Breast epithelium (tissue), 4 donors: ENCODE measurements at regions not wholly inside any gene's neighbourhood (a gene's known extent, or its start where the extent isn't known, plus 50 kb on each side); places are given as distances from the start of the nearest gene placed in this dataset.
"Not testable (repeated sequence)": the region's sequence is repeated elsewhere in the genome, so short reads cannot be mapped to it uniquely, and the experiment has no call there.

Source experiments
- DNase-seq, 2 donors: peaks; one replicate each; pipeline ENCODE4 v3.0.0-alpha.2; 2019; ENCODE audit warnings: low spot score in 2 of 2
- H3K27ac ChIP-seq, 2 donors: fragments of 200-600 bp; sonication (generic) in 1 of 2; one replicate each; pipeline ENCODE4 v1.5.1; 2016 to 2019; ENCODE audit warnings: mild to moderate bottlenecking in 1 of 2
- H3K27me3 ChIP-seq, 2 donors: fragments of 200-600 bp; sonication (generic) in 1 of 2; one replicate each; pipeline versions ENCODE4 v1.5.1 to v1.6.0; 2017 to 2019; ENCODE audit warnings: control low read depth in 1 of 2, mild to moderate bottlenecking in 1 of 2
- H3K36me3 ChIP-seq: fragments of 200-600 bp; one replicate; pipeline ENCODE4 v1.5.1; 2019
- H3K4me1 ChIP-seq, 2 donors: fragments of 200-600 bp; sonication (generic); one replicate each; pipeline ENCODE4 v1.5.1; 2016 to 2019; ENCODE audit warnings: control low read depth in 1 of 2
- H3K4me3 ChIP-seq, 3 donors: fragments of 200-600 bp; sonication (generic); 1 replicate in 2 of 3; 2 replicates in 1 of 3; pipeline ENCODE4 v1.5.1; 2016 to 2019; ENCODE audit warnings: mild to moderate bottlenecking in 3 of 3, moderate library complexity in 2 of 3
- H3K9me3 ChIP-seq, 2 donors: fragments of 200-600 bp; sonication (generic) in 1 of 2; one replicate each; pipeline ENCODE4 v1.5.1; 2016 to 2019; ENCODE audit warnings: control low read depth in 1 of 2
- POLR2A ChIP-seq: fragments of 450-650 bp; IDR thresholded peaks from one replicate; pipeline ENCODE4 v1.6.1; 2016; ENCODE audit warnings: antibody characterized with exemption, mild to moderate bottlenecking, moderate library complexity
- POLR2AphosphoS5 ChIP-seq, 3 donors: sonication (generic); formaldehyde crosslinking; IDR thresholded peaks; one replicate each; pipeline ENCODE4 v1.6.1; 2017; ENCODE audit warnings: antibody characterized with exemption in 3 of 3
- intact Hi-C: fragments of 100-400 bp; cut with DNase I; formaldehyde crosslinking; loops from one replicate; pipeline ENCODE4 v1.15.1; 2023; ENCODE audit warnings: low total_unique reads
- TF ChIP-seq, protein P1 (sequence below), 3 donors: fragments of 450-650 bp; IDR thresholded peaks; one replicate each; pipeline ENCODE4 v1.5.1; 2016 to 2017; ENCODE audit warnings: antibody characterized with exemption in 3 of 3, mild to moderate bottlenecking in 3 of 3, moderate library complexity in 3 of 3

DNA sequence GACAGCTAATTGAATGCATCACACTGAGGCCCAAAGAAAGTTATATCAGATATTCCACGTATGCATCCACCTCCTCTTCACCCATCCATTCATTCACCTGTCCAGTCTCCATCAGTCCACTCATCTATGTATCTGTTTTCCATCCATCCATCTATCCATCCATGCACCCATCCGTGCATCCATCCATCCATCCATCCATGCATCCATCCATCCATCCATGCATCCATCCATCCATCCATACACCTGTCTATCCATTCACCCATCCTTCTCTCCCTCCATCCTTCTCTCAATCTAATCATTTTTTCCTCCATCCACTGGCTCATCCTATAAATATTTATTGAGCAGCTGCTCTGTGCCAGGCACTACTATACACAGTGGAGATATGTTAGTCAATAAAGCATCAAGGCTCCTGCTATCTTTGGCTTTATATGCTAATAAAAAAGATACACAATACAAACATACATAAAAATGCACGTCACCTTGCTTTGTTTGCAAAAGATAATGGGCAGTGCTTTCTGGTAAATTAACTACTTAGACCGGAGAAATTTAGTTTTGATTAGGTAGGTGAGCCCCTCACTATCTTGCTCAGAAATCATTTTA is 442.0 kb upstream of the KLF6 start:
- H3K4me1 ChIP-seq, result no peaks in the 10 kb centered on the region
- no peaks in the 10 kb centered on the region for H3K27me3 ChIP-seq
- no peak overlapping the region for H3K27ac ChIP-seq
- H3K4me3 ChIP-seq, result no peak overlapping the region
- intact Hi-C loops, result no loop called here
- H3K36me3 ChIP-seq, result no peaks in the 10 kb centered on the region
- no peaks in the 10 kb centered on the region for H3K9me3 ChIP-seq
- no peak for DNase-seq
- no peak for TF ChIP-seq POLR2A
- TF ChIP-seq POLR2AphosphoS5 (IDR thresholded peaks at IDR 0.05), result no peak

GRCh38 chr10:4224178-4224577 is 439.2 kb upstream of the KLF6 start:
- no peaks in the 10 kb centered on the region for H3K27me3 ChIP-seq
- intact Hi-C loops, result no loop called here

GRCh38 chr10:4221310-4221709 is 436.3 kb upstream of the KLF6 start:
- H3K27ac ChIP-seq, H3K36me3 ChIP-seq, H3K27me3 ChIP-seq, intact Hi-C loops, H3K9me3 ChIP-seq, H3K4me3 ChIP-seq, DNase-seq, H3K4me1 ChIP-seq: not testable (repeated sequence)

More at GRCh38 chr10:4224178-4224577, 439.2 kb upstream of the KLF6 start:
- no peak for DNase-seq
- Histone ChIP-seq H3K36me3 (no peaks in the 10 kb centered on the region), H3K9me3 (no peaks in the 10 kb centered on the region), H3K4me3 (no peak overlapping the region), H3K27ac (no peak overlapping the region), H3K4me1 (no peaks in the 10 kb centered on the region)
- TF ChIP-seq POLR2AphosphoS5 (IDR thresholded peaks at IDR 0.05) (no peak), POLR2A (no peak)
- TF ChIP-seq, protein P1, sequence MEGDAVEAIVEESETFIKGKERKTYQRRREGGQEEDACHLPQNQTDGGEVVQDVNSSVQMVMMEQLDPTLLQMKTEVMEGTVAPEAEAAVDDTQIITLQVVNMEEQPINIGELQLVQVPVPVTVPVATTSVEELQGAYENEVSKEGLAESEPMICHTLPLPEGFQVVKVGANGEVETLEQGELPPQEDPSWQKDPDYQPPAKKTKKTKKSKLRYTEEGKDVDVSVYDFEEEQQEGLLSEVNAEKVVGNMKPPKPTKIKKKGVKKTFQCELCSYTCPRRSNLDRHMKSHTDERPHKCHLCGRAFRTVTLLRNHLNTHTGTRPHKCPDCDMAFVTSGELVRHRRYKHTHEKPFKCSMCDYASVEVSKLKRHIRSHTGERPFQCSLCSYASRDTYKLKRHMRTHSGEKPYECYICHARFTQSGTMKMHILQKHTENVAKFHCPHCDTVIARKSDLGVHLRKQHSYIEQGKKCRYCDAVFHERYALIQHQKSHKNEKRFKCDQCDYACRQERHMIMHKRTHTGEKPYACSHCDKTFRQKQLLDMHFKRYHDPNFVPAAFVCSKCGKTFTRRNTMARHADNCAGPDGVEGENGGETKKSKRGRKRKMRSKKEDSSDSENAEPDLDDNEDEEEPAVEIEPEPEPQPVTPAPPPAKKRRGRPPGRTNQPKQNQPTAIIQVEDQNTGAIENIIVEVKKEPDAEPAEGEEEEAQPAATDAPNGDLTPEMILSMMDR (IDR thresholded peaks at IDR 0.05), result no peak

DNA sequence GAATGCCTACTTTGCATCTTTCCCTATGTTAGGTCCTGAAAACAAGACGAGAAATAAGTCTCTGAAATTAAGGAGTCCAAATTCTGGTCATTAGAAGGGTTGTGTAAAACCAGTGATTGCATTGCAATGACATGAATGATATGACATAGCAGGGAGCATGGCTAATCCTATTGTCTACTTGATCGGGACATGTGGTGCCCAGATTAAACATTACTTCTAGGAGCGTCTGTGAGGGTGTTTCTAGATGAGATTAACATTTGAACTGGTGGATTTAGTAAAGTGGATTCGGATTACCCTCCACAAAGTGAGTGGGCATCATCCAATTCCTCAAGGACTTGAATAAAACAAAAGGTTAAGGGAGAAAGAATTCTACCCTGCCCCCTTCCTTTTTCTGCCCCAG is 434.9 kb upstream of the KLF6 start:
- no peaks in the 10 kb centered on the region for H3K4me1 ChIP-seq
- TF ChIP-seq POLR2A (no peak), POLR2AphosphoS5 (IDR thresholded peaks at IDR 0.05) (no peak)
- TF ChIP-seq, protein P1 (IDR thresholded peaks at IDR 0.05), result no peak
- intact Hi-C loops, result no loop called here
- no peak overlapping the region for H3K4me3 ChIP-seq
- H3K27ac ChIP-seq, result no peak overlapping the region
- H3K36me3 ChIP-seq, result no peaks in the 10 kb centered on the region
- no peak for DNase-seq
- no peaks in the 10 kb centered on the region for H3K27me3 ChIP-seq
- no peaks in the 10 kb centered on the region for H3K9me3 ChIP-seq

DNA sequence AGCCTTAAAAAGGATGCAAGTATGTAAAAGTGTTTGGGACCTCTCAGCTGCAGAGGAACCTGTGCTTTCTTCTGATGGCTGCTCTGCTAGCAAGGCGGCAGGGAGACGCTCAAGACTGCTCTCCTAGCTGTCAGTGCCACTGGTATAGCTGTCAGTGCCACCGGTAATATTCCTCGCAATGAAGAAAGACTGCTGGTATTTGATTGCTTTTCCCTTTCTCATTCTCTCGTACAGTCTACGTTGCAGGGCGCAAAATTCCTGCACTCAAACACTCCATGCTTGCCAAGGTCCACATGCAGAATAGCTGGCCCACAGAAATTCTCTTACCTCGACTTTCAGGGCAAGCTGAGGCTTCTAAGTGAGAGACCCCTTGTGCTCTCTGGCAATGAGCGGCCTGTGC is 432.6 kb upstream of the KLF6 start:
- H3K27ac ChIP-seq, result no peak overlapping the region
- intact Hi-C loops, result no loop called here
- no peaks in the 10 kb centered on the region for H3K4me1 ChIP-seq
- no peaks in the 10 kb centered on the region for H3K36me3 ChIP-seq
- H3K27me3 ChIP-seq, result no peaks in the 10 kb centered on the region
- TF ChIP-seq, protein P1 (IDR thresholded peaks at IDR 0.05), result no peak
- TF ChIP-seq POLR2AphosphoS5 (IDR thresholded peaks at IDR 0.05) (no peak), POLR2A (no peak)
- DNase-seq, result no peak
- no peaks in the 10 kb centered on the region for H3K9me3 ChIP-seq
- H3K4me3 ChIP-seq, result no peak overlapping the region

DNA sequence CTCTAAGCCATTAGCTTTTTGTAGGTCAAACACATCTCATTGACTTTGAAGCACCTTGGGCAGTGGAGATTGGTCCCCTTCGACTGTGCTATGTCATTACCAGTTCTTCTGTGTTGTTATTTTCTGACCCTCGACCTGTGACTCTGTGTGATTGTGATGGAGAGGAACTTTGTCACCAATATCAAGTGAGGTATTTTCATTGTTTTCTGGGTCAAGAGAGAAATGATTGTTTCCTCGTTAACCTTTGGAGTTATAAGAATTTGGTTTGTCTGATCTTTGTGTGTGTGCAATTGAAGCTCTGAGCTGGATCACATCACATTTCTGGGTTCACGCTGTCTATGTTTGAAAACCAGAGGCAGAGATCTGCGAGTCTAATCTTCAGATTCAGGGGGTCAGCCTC is 432.2 kb upstream of the KLF6 start:
- TF ChIP-seq, protein P1 (IDR thresholded peaks at IDR 0.05), result no peak
- no peak for TF ChIP-seq POLR2AphosphoS5 (IDR thresholded peaks at IDR 0.05)
- TF ChIP-seq POLR2A, result no peak
- Histone ChIP-seq H3K27me3 (no peaks in the 10 kb centered on the region), H3K4me3 (no peak overlapping the region), H3K9me3 (no peaks in the 10 kb centered on the region), H3K4me1 (no peaks in the 10 kb centered on the region), H3K36me3 (no peaks in the 10 kb centered on the region), H3K27ac (no peak overlapping the region)
- intact Hi-C loops, result no loop called here
- DNase-seq, result no peak
